ENCODE measurements at regions not wholly inside any gene's neighbourhood (a gene's known extent, or its start where the extent isn't known, plus 50 kb on each side); places are given as distances from the start of the nearest gene placed in this dataset.
"Not testable (repeated sequence)": the region's sequence is repeated elsewhere in the genome, so short reads cannot be mapped to it uniquely, and the experiment has no call there.

GRCh38 chr15:62857411-62857853 lies 185.1 kb upstream of the TPM1 start:
- no peak for DNase-seq (ENCODE audit: low read depth)

DNA sequence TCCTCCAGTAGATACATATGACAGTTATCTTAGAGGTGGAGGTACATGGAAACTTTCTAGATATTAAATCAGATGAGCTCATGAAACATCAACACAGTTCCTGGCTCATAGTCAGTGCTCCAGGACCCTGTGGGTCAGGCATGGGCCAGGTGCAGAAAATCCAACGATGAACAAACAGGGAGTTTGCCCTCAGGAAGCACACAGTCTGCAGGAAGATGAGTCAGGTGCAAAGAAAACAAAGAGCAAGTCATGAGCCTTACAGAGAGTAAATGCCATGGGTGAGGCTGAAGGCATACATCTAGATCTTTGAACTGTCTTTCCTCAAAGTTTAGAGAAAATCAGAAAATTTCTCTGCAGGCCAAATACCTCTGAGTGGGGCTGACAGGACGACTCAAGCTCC lies 184.2 kb upstream of the TPM1 start:
- no peak for DNase-seq (ENCODE audit: low read depth)

DNA sequence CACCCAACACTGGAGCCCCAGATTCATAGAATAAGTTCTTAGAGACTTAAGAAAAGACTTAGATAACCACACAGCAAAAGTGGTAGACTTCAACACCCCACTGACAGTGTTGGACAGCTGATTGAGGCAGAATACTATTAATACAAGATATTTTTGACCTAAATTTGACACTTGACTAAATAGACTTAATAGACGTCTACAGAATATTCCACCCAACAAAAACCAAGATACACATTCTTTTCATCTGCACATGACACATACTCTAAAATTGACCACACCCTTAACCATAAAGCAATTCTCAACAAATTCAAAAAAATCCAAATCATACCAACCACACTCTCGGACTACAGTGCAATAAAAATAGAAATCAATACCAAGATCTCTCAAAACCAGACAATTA lies 179.8 kb upstream of the TPM1 start:
- DNase-seq (ENCODE audit: low read depth): no peak

DNA sequence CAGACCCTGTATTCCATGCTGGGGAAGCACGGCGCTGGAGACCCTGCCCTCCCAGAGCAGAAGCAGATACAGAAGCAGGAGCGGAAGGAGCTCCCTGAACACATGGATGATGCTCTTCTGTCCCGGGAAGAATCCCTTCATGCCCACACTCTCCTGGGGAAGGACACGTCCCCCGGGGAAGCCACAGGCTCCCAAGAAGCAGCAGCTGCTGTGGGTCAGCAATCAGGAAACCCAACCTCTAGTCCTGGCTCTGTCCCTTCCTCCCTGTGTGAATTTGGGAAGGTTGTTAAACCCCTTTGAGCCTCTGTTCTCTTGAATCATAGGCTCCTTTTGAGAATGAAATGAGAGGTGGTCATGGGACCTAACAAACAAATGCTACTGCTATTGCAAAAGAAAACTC lies 176.2 kb upstream of the TPM1 start:
- DNase-seq (ENCODE audit: low read depth): no peak

- DNase-seq (ENCODE audit: low read depth): no peak
These were observed 174.7 kb upstream of the TPM1 start for GRCh38 chr15:62867844-62868243.

DNA sequence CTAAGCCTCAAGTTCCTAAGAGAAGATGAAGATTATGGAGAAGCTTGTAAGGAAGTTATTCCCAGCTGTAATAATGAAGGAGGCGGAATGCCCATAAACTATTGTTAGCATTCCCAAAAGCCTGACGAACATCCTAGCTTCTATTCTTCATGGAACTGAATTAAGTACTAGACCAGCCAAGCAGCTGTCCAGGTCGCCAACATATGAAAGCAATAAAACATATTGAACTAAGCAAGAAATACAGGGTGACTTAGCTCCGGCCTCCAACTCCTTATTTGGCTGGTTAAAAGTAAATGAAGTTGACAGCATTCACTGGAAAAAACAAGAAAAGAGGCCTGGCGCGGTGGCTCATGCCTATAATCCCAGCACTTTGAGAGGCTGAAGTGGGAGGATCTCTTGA lies 174.0 kb upstream of the TPM1 start:
- DNase-seq (ENCODE audit: low read depth): no peak

- DNase-seq (ENCODE audit: low read depth): no peak
These were observed 173.4 kb upstream of the TPM1 start for GRCh38 chr15:62869116-62869515.

DNA sequence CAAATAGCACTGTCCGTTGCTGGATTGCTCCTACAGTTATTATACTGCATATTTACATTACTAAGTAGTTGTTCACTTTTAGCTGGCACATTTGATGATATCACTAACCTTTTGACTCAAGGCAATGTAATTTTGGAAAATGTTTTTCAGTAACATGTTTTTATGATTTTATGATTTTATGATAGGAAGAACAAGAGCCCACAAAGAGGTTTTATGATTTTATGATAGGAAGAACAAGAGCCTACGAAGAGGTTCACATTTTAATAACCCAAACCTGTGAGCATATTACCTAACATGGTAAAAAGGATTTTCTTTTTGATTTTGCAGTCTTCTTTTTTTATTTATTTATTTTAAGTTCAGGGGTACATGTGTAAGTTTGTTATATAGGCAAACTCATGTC lies 172.3 kb upstream of the TPM1 start:
- no peak for DNase-seq (ENCODE audit: low read depth)

DNA sequence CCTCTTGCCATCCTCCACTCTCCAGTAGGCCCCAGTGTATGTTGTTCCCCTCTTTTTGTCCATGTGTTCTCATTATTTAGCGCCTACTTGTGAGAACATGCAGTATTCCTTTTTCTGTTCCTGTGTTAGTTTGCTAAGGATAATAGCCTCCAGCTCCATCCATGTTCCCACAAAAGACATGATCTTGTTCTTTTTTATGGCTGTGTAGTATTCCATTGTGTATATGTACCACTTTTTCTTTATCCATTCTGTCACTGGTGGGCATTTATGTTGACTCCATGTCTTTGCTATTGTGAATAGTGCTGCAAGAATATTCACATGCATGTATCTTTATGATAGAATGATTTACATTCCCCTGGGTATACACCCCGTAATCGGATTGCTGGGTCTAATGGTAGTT lies 171.8 kb upstream of the TPM1 start:
- DNase-seq (ENCODE audit: low read depth): not testable (repeated sequence)

DNA sequence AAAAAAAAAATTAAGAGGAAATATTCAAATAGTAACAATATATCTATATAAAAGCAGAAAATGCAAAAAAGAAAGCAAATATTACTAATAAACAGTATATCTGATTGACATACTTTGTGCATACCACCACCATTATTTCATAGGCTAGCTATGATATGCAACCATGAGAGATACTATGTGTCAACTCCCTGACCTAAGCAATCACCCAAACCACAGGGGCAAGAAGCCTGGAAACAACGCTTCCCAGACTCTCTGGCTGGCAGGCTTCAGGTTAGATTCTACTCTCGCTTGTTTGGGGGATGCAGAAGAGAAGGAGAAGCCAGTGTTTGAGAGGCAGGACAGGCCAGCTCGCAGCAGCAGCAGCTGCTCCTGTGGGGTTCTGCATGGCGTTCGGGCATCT lies 169.3 kb upstream of the TPM1 start:
- no peak for DNase-seq (ENCODE audit: low read depth)

- DNase-seq (ENCODE audit: low read depth): no peak
These were observed 168.5 kb upstream of the TPM1 start for GRCh38 chr15:62874064-62874463.

DNA sequence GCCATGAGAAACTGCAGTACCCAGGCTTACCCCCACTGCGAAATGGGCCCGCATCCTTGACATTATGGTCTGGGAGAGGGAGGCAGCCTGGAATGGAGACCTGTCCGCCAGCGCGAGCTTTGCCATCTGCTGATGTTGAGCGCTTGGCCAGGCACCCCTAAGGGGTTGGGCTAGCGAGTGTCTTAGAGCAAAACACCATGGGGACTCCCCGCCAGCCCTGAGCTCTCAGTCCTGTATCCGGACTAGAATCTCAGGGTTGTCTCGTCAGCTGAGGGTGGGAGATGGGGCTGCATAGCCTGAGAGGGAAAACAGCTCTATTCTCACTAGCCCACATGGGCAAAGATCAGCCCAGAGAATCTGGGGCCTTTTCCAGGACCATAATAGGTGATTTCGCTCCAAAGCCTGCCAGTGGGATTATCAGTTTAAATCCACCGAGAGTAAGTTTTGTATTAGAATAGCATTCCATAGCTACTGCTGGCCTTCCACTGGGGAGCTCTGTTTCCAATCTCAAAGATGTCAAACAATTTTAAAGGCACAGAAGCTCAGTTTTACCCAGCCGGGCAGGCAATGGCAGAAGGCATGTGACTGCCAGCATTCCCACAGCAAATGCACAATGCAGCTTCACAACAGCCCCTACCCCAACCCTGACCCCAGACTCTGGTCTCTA lies 167.5 kb upstream of the TPM1 start:
- no peak for DNase-seq (ENCODE audit: low read depth)

DNA sequence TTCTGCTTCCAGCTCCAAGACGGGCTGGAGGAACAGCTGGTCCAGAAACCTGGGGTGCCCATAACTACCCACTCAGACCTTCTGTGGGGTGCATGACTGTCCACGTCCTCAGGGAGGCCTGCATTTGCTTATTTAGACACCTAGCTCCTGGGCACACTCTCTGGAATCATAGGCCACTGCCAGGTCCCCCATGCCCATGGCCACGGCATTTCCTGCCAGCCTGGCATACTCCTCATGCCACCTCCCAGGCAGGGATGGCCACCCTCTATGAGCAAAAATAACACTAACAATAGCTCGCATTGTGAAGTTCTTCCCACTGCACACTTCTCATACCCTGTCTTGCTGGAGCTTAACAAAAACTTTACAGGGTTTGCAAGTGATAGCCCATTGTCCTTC lies 166.9 kb upstream of the TPM1 start:
- no peak for DNase-seq (ENCODE audit: low read depth)

DNA sequence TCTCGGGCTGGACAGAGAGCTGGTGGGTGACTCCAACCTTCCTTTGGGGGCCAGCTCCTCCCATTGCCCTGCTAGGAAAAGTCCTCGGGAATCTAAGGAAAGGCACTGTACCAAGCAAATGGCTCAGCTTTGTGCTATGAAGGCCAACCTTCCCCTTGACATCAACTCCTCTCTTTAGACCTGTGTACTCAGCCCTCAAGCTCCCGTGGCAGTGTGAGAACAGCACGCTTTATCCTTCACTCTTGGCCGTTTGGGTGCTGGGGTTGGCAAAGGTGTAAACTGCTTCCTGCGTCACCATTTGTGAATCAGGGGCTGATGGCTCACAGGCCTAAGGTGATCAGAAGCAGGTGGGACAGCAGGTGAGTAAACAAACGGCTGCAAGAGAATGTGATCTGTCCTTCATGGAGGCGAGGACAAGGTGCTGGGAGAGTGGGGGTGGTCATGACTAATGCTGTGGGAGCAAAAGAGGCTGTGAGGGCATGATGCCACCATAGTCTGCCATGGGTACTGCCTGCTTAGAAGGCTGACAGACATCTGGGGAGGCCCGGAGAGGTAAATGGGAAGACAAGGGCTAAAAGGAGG lies 165.2 kb upstream of the TPM1 start:
- no peak for DNase-seq (ENCODE audit: low read depth)

DNA sequence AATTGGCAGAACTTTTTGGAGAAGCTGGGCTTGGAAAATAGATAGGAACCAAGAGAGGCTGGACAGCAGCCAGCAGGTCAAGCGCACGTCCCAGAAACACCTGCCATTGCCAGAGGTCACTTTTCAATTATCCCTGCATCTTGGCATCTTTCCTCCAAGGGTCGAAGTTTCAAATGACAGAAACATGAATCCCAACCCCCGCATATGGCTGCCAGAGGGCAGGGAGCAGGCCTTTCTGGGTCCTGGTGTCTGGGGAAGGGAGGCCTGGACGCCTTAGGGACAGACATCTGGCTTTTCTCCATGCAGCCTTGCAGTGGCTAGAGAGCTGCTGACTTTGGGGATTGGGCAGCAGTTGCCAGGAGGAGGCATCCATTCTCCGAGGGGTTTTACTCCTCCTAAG lies 164.5 kb upstream of the TPM1 start:
- DNase-seq (ENCODE audit: low read depth): no peak

GRCh38 chr15:62879770-62880169 lies 162.8 kb upstream of the TPM1 start:
- DNase-seq (ENCODE audit: low read depth): no peak

- no peak for DNase-seq (ENCODE audit: low read depth)
These were observed 162.3 kb upstream of the TPM1 start for GRCh38 chr15:62880278-62880677.

DNA sequence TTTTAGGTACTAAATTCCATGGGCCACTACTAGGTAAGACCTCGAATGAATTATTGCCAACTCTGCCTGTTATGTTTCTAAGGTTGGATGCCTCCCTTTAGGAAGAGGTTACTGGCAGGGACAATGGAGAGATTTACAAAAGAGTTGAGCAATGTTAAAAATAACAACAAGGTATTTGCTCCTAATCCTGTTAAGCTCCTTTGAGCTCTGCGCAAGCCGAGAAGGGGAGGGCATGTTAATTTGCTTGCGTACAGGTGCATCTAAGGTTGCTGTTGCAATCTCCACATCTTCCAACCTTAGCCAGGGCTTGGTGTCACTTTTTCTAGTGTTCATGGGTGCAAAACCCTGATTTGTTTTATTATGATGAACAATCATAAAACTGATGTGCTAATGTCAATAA lies 161.5 kb upstream of the TPM1 start:
- no peak for DNase-seq (ENCODE audit: low read depth)

- no peak for DNase-seq (ENCODE audit: low read depth)
These were observed 158.5 kb upstream of the TPM1 start for GRCh38 chr15:62883938-62884479.

DNA sequence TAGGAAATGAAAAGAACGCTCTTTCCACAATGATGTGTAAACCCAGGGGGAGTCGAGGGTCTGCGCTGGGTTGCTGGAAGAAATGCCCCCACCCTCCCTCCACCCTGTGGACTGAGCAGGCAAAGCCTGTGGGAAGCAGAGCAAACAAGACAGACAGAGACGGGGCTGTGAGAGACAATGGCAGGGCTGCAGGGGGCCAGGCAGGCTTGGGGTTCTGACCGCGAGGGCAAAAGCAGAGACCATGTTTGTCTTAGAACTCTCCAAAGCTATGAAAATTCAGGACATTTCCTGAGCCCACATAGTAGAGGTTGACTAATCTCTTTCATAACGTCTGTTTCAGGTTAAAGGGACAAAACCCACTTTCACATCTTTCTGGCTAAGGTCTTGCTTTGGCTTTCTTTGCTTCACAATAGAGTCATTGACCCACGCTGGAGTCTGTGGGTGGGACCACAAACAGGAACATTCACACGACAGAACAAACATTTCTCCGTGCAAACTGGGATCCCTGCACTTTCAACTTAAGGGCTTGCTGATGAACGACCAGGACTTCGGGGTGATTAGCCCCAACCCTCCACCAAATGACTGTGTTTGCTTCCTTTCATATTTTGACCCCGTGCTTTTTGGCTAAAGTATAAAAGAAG lies 156.0 kb upstream of the TPM1 start:
- no peak for DNase-seq (ENCODE audit: low read depth)

- no peak for DNase-seq (ENCODE audit: low read depth)
These were observed 155.4 kb upstream of the TPM1 start for GRCh38 chr15:62887113-62887570.

- DNase-seq (ENCODE audit: low read depth): no peak
These were observed 153.9 kb upstream of the TPM1 start for GRCh38 chr15:62888623-62889022.

- no peak for DNase-seq (ENCODE audit: low read depth)
These were observed 153.3 kb upstream of the TPM1 start for GRCh38 chr15:62889141-62889661.
